ENCODE measurements at regions not wholly inside any gene's neighbourhood (a gene's known extent, or its start where the extent isn't known, plus 50 kb on each side); places are given as distances from the start of the nearest gene placed in this dataset.

- TF ChIP-seq CTCF (conservative IDR thresholded peaks at IDR 0.05 in 1 of 2, IDR thresholded peaks at IDR 0.05 in 1 of 2; ENCODE audit: extremely low read depth in 1 of 2, insufficient read depth in 1 of 2, low read depth in 1 of 2, low read length in 2 of 2) (no peak), EZH2 (IDR thresholded peaks at IDR 0.05; ENCODE audit: borderline replicate concordance, low read length) (no peak)
Observed at GRCh38 chr13:21986602-21987001, 315.7 kb downstream of the FGF9 start.

Data from mammary epithelial cell (primary cell).